Mesendoderm (in vitro differentiated cells): ENCODE measurements at regions not wholly inside any gene's neighbourhood (a gene's known extent, or its start where the extent isn't known, plus 50 kb on each side); places are given as distances from the start of the nearest gene placed in this dataset.

Experiments
- DNase-seq: peaks from one replicate; pipeline ENCODE4 v3.0.0; 2013
- H2AK5ac ChIP-seq: 2 replicates; pipeline ENCODE4 v1.6.1; 2013; ENCODE audit warnings: low read length, inconsistent platforms
- H2BK120ac ChIP-seq: 2 replicates; pipeline ENCODE4 v1.6.1; 2013; ENCODE audit warnings: low read depth, mild to moderate bottlenecking, low read length, moderate library complexity, mixed read lengths
- H2BK15ac ChIP-seq: replicated peaks from 2 replicates; pipeline ENCODE4 v1.6.1; 2013; ENCODE audit warnings: low read depth, mild to moderate bottlenecking, moderate library complexity
- H2BK5ac ChIP-seq: 2 replicates; pipeline ENCODE4 v1.6.1; 2013; ENCODE audit warnings: low read length, inconsistent platforms
- H3K18ac ChIP-seq: 2 replicates; pipeline ENCODE4 v1.6.1; 2013; ENCODE audit warnings: mild to moderate bottlenecking, low read length, mixed read lengths
- H3K23ac ChIP-seq: one replicate; pipeline ENCODE4 v1.6.1; 2013; ENCODE audit warnings: low read length
- H3K27ac ChIP-seq: 2 replicates; pipeline ENCODE4 v1.5.1; 2013; ENCODE audit warnings: low read depth, mild to moderate bottlenecking, inconsistent platforms, low read length, moderate library complexity
- H3K27me3 ChIP-seq: 2 replicates; pipeline ENCODE4 v1.6.1; 2013; ENCODE audit warnings: low read length, control low read depth, mild to moderate bottlenecking, inconsistent platforms; ENCODE audit not compliant: insufficient read depth, poor library complexity
- H3K36me3 ChIP-seq: 2 replicates; pipeline ENCODE4 v1.6.1; 2013; ENCODE audit warnings: low read length, inconsistent platforms; ENCODE audit not compliant: control insufficient read depth, insufficient read depth
- H3K4ac ChIP-seq: one replicate; pipeline ENCODE4 v1.6.1; 2013; ENCODE audit warnings: low read depth, mild to moderate bottlenecking, low read length, moderate library complexity
- H3K4me1 ChIP-seq: 2 replicates; pipeline ENCODE4 v1.6.1; 2013; ENCODE audit warnings: low read depth, low read length, inconsistent platforms; ENCODE audit not compliant: control insufficient read depth
- H3K4me2 ChIP-seq: 2 replicates; pipeline ENCODE4 v1.6.1; 2013; ENCODE audit warnings: low read length
- H3K4me3 ChIP-seq: 2 replicates; pipeline ENCODE4 v1.5.1; 2013; ENCODE audit warnings: mild to moderate bottlenecking, low read length
- H3K56ac ChIP-seq: one replicate; pipeline ENCODE4 v1.6.1; 2013; ENCODE audit warnings: low read length
- H3K79me1 ChIP-seq: 2 replicates; pipeline ENCODE4 v1.6.1; 2013; ENCODE audit warnings: low read length, inconsistent platforms
- H3K79me2 ChIP-seq: 2 replicates; pipeline ENCODE4 v1.6.1; 2013; ENCODE audit warnings: mild to moderate bottlenecking, low read length; ENCODE audit not compliant: control insufficient read depth, insufficient read depth
- H3K9ac ChIP-seq: 2 replicates; pipeline ENCODE4 v1.6.1; 2013; ENCODE audit warnings: low read length, inconsistent platforms
- H4K5ac ChIP-seq: one replicate; pipeline ENCODE4 v1.6.1; 2013; ENCODE audit warnings: low read length
- H4K8ac ChIP-seq: one replicate; pipeline ENCODE4 v1.6.1; 2013; ENCODE audit warnings: low read depth, mild to moderate bottlenecking, control low read depth, low read length, moderate library complexity
- WGBS: extraction: QIAGEN DNeasy Blood & Tissue Kit; methylation state at CpG from one replicate; pipeline ENCODE4 v1.1.7; 2013; ENCODE audit warnings: low lambda C conversion rate, missing lambda C conversion rate; ENCODE audit not compliant: insufficient coverage; ENCODE audit errors: extremely low coverage; 5-methylcytosine and 5-hydroxymethylcytosine counted together

GRCh38 chr13:73556128-73556527 lies 497.3 kb downstream of the KLF5 start:
- DNase-seq = no peak
- Histone ChIP-seq H3K56ac (no peak overlapping the region), H3K23ac (no peak overlapping the region), H3K79me1 (no peaks in the 10 kb centered on the region), H2BK15ac (no peak overlapping the region), H3K4me2 (no peak overlapping the region), H3K18ac (no peak overlapping the region), H3K4ac (no peak overlapping the region), H3K27ac (no peak overlapping the region), H2AK5ac (no peak overlapping the region), H2BK5ac (no peak overlapping the region), H3K9ac (no peak overlapping the region), H3K4me3 (no peak overlapping the region), H3K27me3 (no peaks in the 10 kb centered on the region), H3K36me3 (no peaks in the 10 kb centered on the region), H4K5ac (no peak overlapping the region), H3K4me1 (no peaks in the 10 kb centered on the region), H3K79me2 (no peaks in the 10 kb centered on the region), H2BK120ac (no peak overlapping the region), H4K8ac (no peak overlapping the region)
- no CpG with 5 or more reads among the region's 2 CpGs for WGBS

GRCh38 chr13:73551736-73552135 lies 492.9 kb downstream of the KLF5 start:
- H2BK5ac ChIP-seq = no peak overlapping the region
- no peak overlapping the region for H3K56ac ChIP-seq
- H3K4ac ChIP-seq = no peak overlapping the region
- no peaks in the 10 kb centered on the region for H3K79me1 ChIP-seq
- H3K23ac ChIP-seq = no peak overlapping the region
- H3K4me2 ChIP-seq = no peak overlapping the region
- no peaks in the 10 kb centered on the region for H3K79me2 ChIP-seq
- no peak overlapping the region for H2BK15ac ChIP-seq
- H2AK5ac ChIP-seq = no peak overlapping the region
- H3K27ac ChIP-seq = no peak overlapping the region
- no peak overlapping the region for H3K9ac ChIP-seq
- H4K5ac ChIP-seq = no peak overlapping the region
- DNase-seq = no peak
- no peaks in the 10 kb centered on the region for H3K27me3 ChIP-seq
- H3K4me3 ChIP-seq = no peak overlapping the region
- WGBS = no CpG with 5 or more reads among the region's 2 CpGs
- no peaks in the 10 kb centered on the region for H3K36me3 ChIP-seq
- no peaks in the 10 kb centered on the region for H3K4me1 ChIP-seq
- no peak overlapping the region for H4K8ac ChIP-seq
- H3K18ac ChIP-seq = no peak overlapping the region
- no peak overlapping the region for H2BK120ac ChIP-seq

- no peak overlapping the region for H3K56ac ChIP-seq
- H3K4me3 ChIP-seq = no peak overlapping the region
- H4K5ac ChIP-seq = no peak overlapping the region
- no peak overlapping the region for H2AK5ac ChIP-seq
- H3K4me2 ChIP-seq = no peak overlapping the region
- DNase-seq = no peak
- no peaks in the 10 kb centered on the region for H3K79me1 ChIP-seq
- H3K4ac ChIP-seq = no peak overlapping the region
- H3K9ac ChIP-seq = no peak overlapping the region
- H3K23ac ChIP-seq = no peak overlapping the region
- H2BK15ac ChIP-seq = no peak overlapping the region
- no peak overlapping the region for H2BK5ac ChIP-seq
- H3K27me3 ChIP-seq = no peaks in the 10 kb centered on the region
- H3K18ac ChIP-seq = no peak overlapping the region
- no peak overlapping the region for H2BK120ac ChIP-seq
- H4K8ac ChIP-seq = no peak overlapping the region
- no peaks in the 10 kb centered on the region for H3K36me3 ChIP-seq
- no peak overlapping the region for H3K27ac ChIP-seq
- WGBS = no CpG with 5 or more reads among the region's 3 CpGs
- no peaks in the 10 kb centered on the region for H3K79me2 ChIP-seq
- H3K4me1 ChIP-seq = no peaks in the 10 kb centered on the region
Observed at GRCh38 chr13:73549717-73550116, 490.9 kb downstream of the KLF5 start.

- Histone ChIP-seq H4K5ac (no peak overlapping the region), H3K56ac (no peak overlapping the region), H3K4me1 (no peaks in the 10 kb centered on the region), H3K4me3 (no peak overlapping the region), H2AK5ac (no peak overlapping the region), H3K4ac (no peak overlapping the region), H3K27ac (no peak overlapping the region), H3K79me2 (no peaks in the 10 kb centered on the region), H3K9ac (no peak overlapping the region), H4K8ac (no peak overlapping the region), H3K18ac (no peak overlapping the region), H2BK120ac (no peak overlapping the region), H3K4me2 (no peak overlapping the region), H3K23ac (no peak overlapping the region), H3K36me3 (no peaks in the 10 kb centered on the region), H3K27me3 (no peaks in the 10 kb centered on the region), H2BK15ac (no peak overlapping the region), H3K79me1 (no peaks in the 10 kb centered on the region), H2BK5ac (no peak overlapping the region)
- DNase-seq = no peak
- WGBS = no CpG with 5 or more reads among the region's 2 CpGs
Observed at GRCh38 chr13:73548449-73548848, 489.6 kb downstream of the KLF5 start.

DNA sequence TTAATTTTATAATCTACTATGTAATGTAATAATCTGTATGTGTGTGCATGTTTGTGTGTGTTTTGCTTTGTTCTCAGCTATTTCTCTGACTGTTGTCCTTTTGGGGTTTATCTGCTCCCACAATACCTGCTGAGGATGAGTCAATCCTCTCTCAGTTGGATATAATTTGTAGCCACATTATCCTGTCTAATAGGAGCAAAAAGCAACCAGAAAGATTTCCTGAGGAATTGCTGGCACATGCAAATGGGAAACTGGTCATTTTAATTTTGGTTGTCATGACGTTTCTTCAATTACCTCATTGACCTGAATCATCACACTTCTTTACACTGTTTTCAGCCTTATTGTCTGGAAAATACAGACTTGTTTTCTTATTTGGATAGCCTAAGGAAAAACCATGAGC lies 488.4 kb downstream of the KLF5 start:
- Histone ChIP-seq H3K4ac (no peak overlapping the region), H2BK120ac (no peak overlapping the region), H3K27me3 (no peaks in the 10 kb centered on the region), H3K56ac (no peak overlapping the region), H4K5ac (no peak overlapping the region), H2AK5ac (no peak overlapping the region), H2BK5ac (no peak overlapping the region), H3K23ac (no peak overlapping the region), H3K79me1 (no peaks in the 10 kb centered on the region), H3K27ac (no peak overlapping the region), H3K4me3 (no peak overlapping the region), H3K4me1 (no peaks in the 10 kb centered on the region), H2BK15ac (no peak overlapping the region), H4K8ac (no peak overlapping the region), H3K9ac (no peak overlapping the region), H3K18ac (no peak overlapping the region), H3K79me2 (no peaks in the 10 kb centered on the region), H3K36me3 (no peaks in the 10 kb centered on the region), H3K4me2 (no peak overlapping the region)
- no CpG with 5 or more reads among the region's 1 CpG for WGBS
- no peak for DNase-seq

DNA sequence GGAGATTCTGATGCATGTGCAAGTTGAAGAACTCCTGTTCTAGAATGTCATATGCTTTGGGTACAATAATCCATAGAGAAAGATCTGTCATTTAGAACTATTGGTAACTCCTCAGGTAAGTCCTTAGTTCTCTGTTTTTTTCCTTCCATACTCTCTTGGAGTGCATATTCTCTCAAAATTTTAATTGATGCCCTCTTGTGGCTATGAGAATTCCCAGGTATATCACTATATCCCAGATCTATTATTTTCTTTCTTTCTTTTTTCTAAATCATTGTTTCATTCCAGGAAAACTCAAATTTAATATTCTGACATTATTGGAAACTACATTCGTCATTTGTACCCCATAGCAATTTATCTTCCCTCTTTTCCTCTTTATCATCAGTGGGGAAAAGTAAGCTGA lies 485.4 kb downstream of the KLF5 start:
- Histone ChIP-seq H3K27ac (no peak overlapping the region), H3K18ac (no peak overlapping the region), H3K56ac (no peak overlapping the region), H3K79me2 (no peaks in the 10 kb centered on the region), H3K4me1 (no peaks in the 10 kb centered on the region), H3K27me3 (no peaks in the 10 kb centered on the region), H4K8ac (no peak overlapping the region), H3K4me3 (no peak overlapping the region), H3K4me2 (no peak overlapping the region), H4K5ac (no peak overlapping the region), H3K23ac (no peak overlapping the region), H3K79me1 (no peaks in the 10 kb centered on the region), H2BK15ac (no peak overlapping the region), H2BK5ac (no peak overlapping the region), H3K9ac (no peak overlapping the region), H2AK5ac (no peak overlapping the region), H3K4ac (no peak overlapping the region), H3K36me3 (no peaks in the 10 kb centered on the region), H2BK120ac (no peak overlapping the region)
- WGBS = no CpG with 5 or more reads among the region's 1 CpG
- DNase-seq = no peak
